H9 (cell line): ENCODE measurements at regions not wholly inside any gene's neighbourhood (a gene's known extent, or its start where the extent isn't known, plus 50 kb on each side); places are given as distances from the start of the nearest gene placed in this dataset.
A peak's percentile ranks its signal among the peaks of the same experiment; 100 is the strongest.

Source experiments
- DNase-seq: peaks from one replicate; pipeline ENCODE4 v3.0.0-alpha.2; 2017
- H2AFZ ChIP-seq: one replicate; pipeline ENCODE4 v1.6.1; 2013; ENCODE audit warnings: mild to moderate bottlenecking, low read length, control low read depth, moderate library complexity
- H2AK5ac ChIP-seq: 2 replicates; pipeline ENCODE4 v1.6.1; 2013; ENCODE audit warnings: low read length, control low read depth, mixed read lengths; ENCODE audit not compliant: insufficient read length
- H2BK120ac ChIP-seq: one replicate; pipeline ENCODE4 v1.6.1; 2013; ENCODE audit warnings: low read depth, mild to moderate bottlenecking, low read length, control low read depth, inconsistent platforms; ENCODE audit not compliant: poor library complexity, severe bottlenecking
- H2BK12ac ChIP-seq: 2 replicates; pipeline ENCODE4 v1.6.1; 2013; ENCODE audit warnings: low read length, control low read depth, mixed read lengths, low read depth; ENCODE audit not compliant: insufficient read length
- H2BK15ac ChIP-seq: 2 replicates; pipeline ENCODE4 v1.6.1; 2013; ENCODE audit warnings: low read depth, low read length, control low read depth
- H2BK20ac ChIP-seq: one replicate; pipeline ENCODE4 v1.6.1; 2013; ENCODE audit warnings: low read depth, mild to moderate bottlenecking, low read length, control low read depth, inconsistent platforms; ENCODE audit not compliant: poor library complexity, severe bottlenecking
- H2BK5ac ChIP-seq: 2 replicates; pipeline ENCODE4 v1.6.1; 2013; ENCODE audit warnings: low read length, control low read depth, mixed read lengths; ENCODE audit not compliant: insufficient read length
- H3K14ac ChIP-seq: 2 replicates; pipeline ENCODE4 v1.6.1; 2013; ENCODE audit warnings: low read length, control low read depth; ENCODE audit not compliant: insufficient read depth
- H3K18ac ChIP-seq: 2 replicates; pipeline ENCODE4 v1.6.1; 2013; ENCODE audit warnings: low read depth, mild to moderate bottlenecking, mixed read lengths, low read length, control low read depth; ENCODE audit not compliant: insufficient read length
- H3K23ac ChIP-seq: 2 replicates; pipeline ENCODE4 v1.6.1; 2013; ENCODE audit warnings: low read length, control low read depth, mixed read lengths, low read depth; ENCODE audit not compliant: insufficient read length
- H3K23me2 ChIP-seq: 2 replicates; pipeline ENCODE4 v1.6.1; 2013; ENCODE audit warnings: low read depth, mild to moderate bottlenecking, mixed read lengths, low read length, control low read depth; ENCODE audit not compliant: insufficient read length, poor library complexity, severe bottlenecking
- H3K27ac ChIP-seq: 2 replicates; pipeline ENCODE4 v1.5.1; 2013; ENCODE audit warnings: low read length, control low read depth, mixed read lengths, low read depth; ENCODE audit not compliant: insufficient read length
- H3K27me3 ChIP-seq: 2 replicates; pipeline ENCODE4 v1.6.1; 2013; ENCODE audit warnings: low read length, control low read depth, inconsistent platforms; ENCODE audit not compliant: insufficient read depth
- H3K4ac ChIP-seq: 2 replicates; pipeline ENCODE4 v1.6.1; 2013; ENCODE audit warnings: low read depth, mild to moderate bottlenecking, control low read depth, inconsistent platforms, low read length, moderate library complexity
- H3K4me1 ChIP-seq: 2 replicates; pipeline ENCODE4 v1.6.1; 2013; ENCODE audit warnings: low read length, control low read depth, inconsistent platforms; ENCODE audit not compliant: insufficient read depth
- H3K4me2 ChIP-seq: 2 replicates; pipeline ENCODE4 v1.6.1; 2013; ENCODE audit warnings: low read length, control low read depth, mixed read lengths; ENCODE audit not compliant: insufficient read length, insufficient read depth
- H3K56ac ChIP-seq: 2 replicates; pipeline ENCODE4 v1.6.1; 2013; ENCODE audit warnings: low read depth, mild to moderate bottlenecking, mixed read lengths, low read length, control low read depth; ENCODE audit not compliant: insufficient read length
- H3K79me1 ChIP-seq: 2 replicates; pipeline ENCODE4 v1.6.1; 2013; ENCODE audit warnings: low read depth, mild to moderate bottlenecking, moderate library complexity, low read length, control low read depth, inconsistent platforms; ENCODE audit not compliant: insufficient read depth, poor library complexity, severe bottlenecking
- H3K79me2 ChIP-seq: 2 replicates; pipeline ENCODE4 v1.6.1; 2013; ENCODE audit warnings: low read length, control low read depth, inconsistent platforms; ENCODE audit not compliant: insufficient read depth
- H3K9ac ChIP-seq: 2 replicates; pipeline ENCODE4 v1.6.1; 2013; ENCODE audit warnings: low read length, control low read depth, mixed read lengths; ENCODE audit not compliant: insufficient read length; ENCODE audit errors: extremely low read depth
- H3K9me3 ChIP-seq: one replicate; pipeline ENCODE4 v1.6.1; 2013; ENCODE audit warnings: low read depth, low read length, inconsistent platforms; ENCODE audit not compliant: control insufficient read depth
- H3T11ph ChIP-seq: one replicate; pipeline ENCODE4 v1.6.1; 2013; ENCODE audit warnings: mild to moderate bottlenecking, low read length, control low read depth, inconsistent platforms
- H4K20me1 ChIP-seq: one replicate; pipeline ENCODE4 v1.6.1; 2013; ENCODE audit not compliant: control insufficient read depth, insufficient read length, insufficient read depth
- H4K5ac ChIP-seq: 2 replicates; pipeline ENCODE4 v1.6.1; 2013; ENCODE audit warnings: low read depth, mild to moderate bottlenecking, mixed read lengths, low read length, control low read depth; ENCODE audit not compliant: insufficient read length
- H4K8ac ChIP-seq: replicated peaks from 2 replicates; pipeline ENCODE4 v1.6.1; 2013; ENCODE audit warnings: low read length, control low read depth, mixed read lengths, low read depth; ENCODE audit not compliant: insufficient read length
- H4K91ac ChIP-seq: 2 replicates; pipeline ENCODE4 v1.6.1; 2013; ENCODE audit warnings: low read depth, mild to moderate bottlenecking, moderate library complexity, mixed read lengths, low read length, control low read depth; ENCODE audit not compliant: insufficient read length
- H3K27ac Mint-ChIP-seq, 3 experiments: 2 replicates in 2 of 3; 3 replicates in 1 of 3; pipeline ENCODE4 v1.8.0; 2020 to 2021; ENCODE audit warnings: mixed read lengths in 3 of 3, mild to moderate bottlenecking in 1 of 3, moderate library complexity in 1 of 3
- H3K27me3 Mint-ChIP-seq: 2 replicates; pipeline ENCODE4 v1.8.0; 2021; ENCODE audit warnings: low read depth, mild to moderate bottlenecking, moderate library complexity, mixed read lengths
- H3K36me3 Mint-ChIP-seq, 3 experiments: 2 replicates in 2 of 3; 3 replicates in 1 of 3; pipeline ENCODE4 v1.8.0; 2020 to 2021; ENCODE audit warnings: low read depth in 3 of 3, mixed read lengths in 3 of 3; ENCODE audit not compliant: insufficient read depth in 1 of 3
- H3K4me1 Mint-ChIP-seq, 2 experiments: 2 replicates each; pipeline ENCODE4 v1.8.0; 2020; ENCODE audit warnings: mixed read lengths in 2 of 2
- H3K4me3 Mint-ChIP-seq, 2 experiments: 2 replicates in 1 of 2; 3 replicates in 1 of 2; pipeline ENCODE4 v1.8.0; 2020 to 2021; ENCODE audit warnings: mild to moderate bottlenecking in 2 of 2, mixed read lengths in 2 of 2, moderate library complexity in 1 of 2
- H3K9me3 Mint-ChIP-seq, 2 experiments: 2 replicates in 1 of 2; 3 replicates in 1 of 2; pipeline ENCODE4 v1.8.0; 2020; ENCODE audit warnings: mild to moderate bottlenecking in 2 of 2, mixed read lengths in 2 of 2, moderate library complexity in 1 of 2
- WGBS: extraction: QIAGEN DNeasy Blood & Tissue Kit; methylation state at CpG from one replicate; pipeline ENCODE4 v1.1.7; 2013; ENCODE audit warnings: missing lambda C conversion rate, low lambda C conversion rate, mixed read lengths; ENCODE audit not compliant: insufficient read length; ENCODE audit errors: extremely low coverage; 5-methylcytosine and 5-hydroxymethylcytosine counted together
- TF ChIP-seq, protein P1 (sequence below): fragments of 200-600 bp; sonication (generic); conservative IDR thresholded peaks from 3 replicates; pipeline ENCODE4 v1.8.0; 2021; ENCODE audit warnings: antibody characterized with exemption, mild to moderate bottlenecking

DNA sequence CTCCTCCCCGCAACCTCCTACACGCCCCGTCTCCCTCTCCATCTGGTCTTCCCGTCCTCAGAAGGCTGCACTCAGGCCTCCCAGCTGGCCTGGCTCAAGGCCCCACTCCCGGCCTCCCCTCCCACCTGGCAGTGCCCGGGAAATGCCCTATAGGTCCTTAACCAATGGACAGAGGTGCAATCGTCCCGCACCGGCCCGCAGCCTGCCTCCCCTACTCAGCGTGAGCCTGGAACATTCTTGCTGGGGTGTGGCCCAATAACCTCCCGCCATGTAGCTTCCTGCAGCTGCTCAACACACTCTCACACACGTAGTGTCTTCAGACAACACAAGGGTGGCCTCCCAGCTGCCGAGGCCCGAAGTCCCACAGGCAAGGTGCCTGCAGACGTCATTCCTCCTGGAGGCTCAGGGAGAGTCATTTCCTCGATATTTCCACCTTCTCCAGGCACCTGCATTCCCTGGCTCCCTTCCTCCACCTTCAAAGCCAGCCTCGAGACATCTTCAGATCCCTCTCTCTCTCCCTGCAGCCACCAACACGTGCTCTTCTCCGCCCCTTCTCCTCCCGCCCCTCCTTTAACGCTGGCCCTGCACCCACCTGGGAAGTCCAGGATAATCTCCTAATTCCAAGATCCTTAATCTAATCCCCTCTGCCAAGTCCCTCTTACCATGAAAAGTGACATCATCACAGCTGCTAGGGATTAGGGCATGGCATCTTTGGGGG is 56.2 kb downstream of the ADRA2C start:
- Histone ChIP-seq H4K20me1 (no peaks in the 10 kb centered on the region), H3K9me3 (no peaks in the 10 kb centered on the region), H3K27me3 (no peaks in the 10 kb centered on the region), H2BK12ac (no peak overlapping the region), H3K23me2 (no peaks in the 10 kb centered on the region), H3K14ac (peak overlapping the region; percentile 18; the same call in 1 of the 2 replicates), H2BK20ac (no peak overlapping the region), H3K9ac (no peak overlapping the region), H3K56ac (no peak overlapping the region), H3K79me2 (no peaks in the 10 kb centered on the region), H4K5ac (no peak overlapping the region), H3K4me2 (no peak overlapping the region), H3K27ac (no peak overlapping the region), H2BK5ac (no peak overlapping the region), H2BK15ac (no peak overlapping the region), H2BK120ac (no peak overlapping the region), H3T11ph (no peak overlapping the region), H3K18ac (no peak overlapping the region), H4K8ac (no peak overlapping the region), H3K23ac (no peak overlapping the region), H4K91ac (no peak overlapping the region), H3K4me1 (no peaks in the 10 kb centered on the region), H2AFZ (no peak overlapping the region), H3K79me1 (no peaks in the 10 kb centered on the region), H3K4ac (no peak overlapping the region), H2AK5ac (no peak overlapping the region)
- WGBS = no CpG with 5 or more reads among the region's 22 CpGs
- Mint-ChIP-seq H3K4me3 (no peak overlapping the region; a peak in 1 of 5 replicates), H3K27ac (peak overlapping the region in 1 of 3 experiments; percentile 68; a peak in 2 of 7 replicates), H3K36me3 (no peaks in the 10 kb centered on the region; a peak in 1 of 7 replicates), H3K4me1 (peaks cover 11 to 41% of the 10 kb centered on the region in 2 experiments; a peak in 3 of 4 replicates), H3K9me3 (peaks cover 0 to 4% of the 10 kb centered on the region in 2 experiments; a peak in 1 of 5 replicates), H3K27me3 (peaks cover 36% of the 10 kb centered on the region)
- TF ChIP-seq, protein P1, sequence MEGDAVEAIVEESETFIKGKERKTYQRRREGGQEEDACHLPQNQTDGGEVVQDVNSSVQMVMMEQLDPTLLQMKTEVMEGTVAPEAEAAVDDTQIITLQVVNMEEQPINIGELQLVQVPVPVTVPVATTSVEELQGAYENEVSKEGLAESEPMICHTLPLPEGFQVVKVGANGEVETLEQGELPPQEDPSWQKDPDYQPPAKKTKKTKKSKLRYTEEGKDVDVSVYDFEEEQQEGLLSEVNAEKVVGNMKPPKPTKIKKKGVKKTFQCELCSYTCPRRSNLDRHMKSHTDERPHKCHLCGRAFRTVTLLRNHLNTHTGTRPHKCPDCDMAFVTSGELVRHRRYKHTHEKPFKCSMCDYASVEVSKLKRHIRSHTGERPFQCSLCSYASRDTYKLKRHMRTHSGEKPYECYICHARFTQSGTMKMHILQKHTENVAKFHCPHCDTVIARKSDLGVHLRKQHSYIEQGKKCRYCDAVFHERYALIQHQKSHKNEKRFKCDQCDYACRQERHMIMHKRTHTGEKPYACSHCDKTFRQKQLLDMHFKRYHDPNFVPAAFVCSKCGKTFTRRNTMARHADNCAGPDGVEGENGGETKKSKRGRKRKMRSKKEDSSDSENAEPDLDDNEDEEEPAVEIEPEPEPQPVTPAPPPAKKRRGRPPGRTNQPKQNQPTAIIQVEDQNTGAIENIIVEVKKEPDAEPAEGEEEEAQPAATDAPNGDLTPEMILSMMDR = no peak
- no peak for DNase-seq
